ENCODE measurements at regions not wholly inside any gene's neighbourhood (a gene's known extent, or its start where the extent isn't known, plus 50 kb on each side); places are given as distances from the start of the nearest gene placed in this dataset.

GRCh38 chr5:18778225-18778624, 1144.0 kb downstream of the TAF11L14 start:
- ChIA-PET CTCF (no interaction called here), POLR2A (ENCODE audit: unreplicated experiment) (no interaction called here)
- TF ChIP-seq RCOR1 (IDR thresholded peaks at IDR 0.05; ENCODE audit: insufficient replicate concordance, low read length) (no peak), MAZ (IDR thresholded peaks at IDR 0.05; ENCODE audit: borderline replicate concordance, low read depth, low read length) (no peak), MXI1 (IDR thresholded peaks at IDR 0.05; ENCODE audit: borderline replicate concordance, low read depth, low read length) (no peak), ELK1 (IDR thresholded peaks at IDR 0.05; ENCODE audit: borderline replicate concordance, low read depth, low read length) (no peak), RAD21 (IDR thresholded peaks at IDR 0.05; ENCODE audit: low read length) (no peak), CEBPB (IDR thresholded peaks at IDR 0.05; ENCODE audit: low read depth, low read length) (no peak), SMC3 (IDR thresholded peaks at IDR 0.05; ENCODE audit: low read depth, low read length) (no peak), CHD1 (IDR thresholded peaks at IDR 0.05; ENCODE audit: low read depth, low read length) (no peak)

More at GRCh38 chr5:18778225-18778624, 1144.0 kb downstream of the TAF11L14 start:
- intact Hi-C loops (cut with micrococcal nuclease), result no loop called here
- DNase-seq (no peak), ATAC-seq (ENCODE audit: low read depth) (no peak)
- H3K4me2 ChIP-seq (ENCODE audit: low read depth, low read length), result no peak overlapping the region
- no peaks in the 10 kb centered on the region for H3K27me3 ChIP-seq (ENCODE audit: control insufficient read depth, insufficient read depth, low read length)
- H2BK120ac ChIP-seq (ENCODE audit: low read depth, low read length), result no peak overlapping the region
- no peak overlapping the region for H3K14ac ChIP-seq (replicated peaks; ENCODE audit: low read depth, low read length)
- no peaks in the 10 kb centered on the region for H4K20me1 ChIP-seq (ENCODE audit: insufficient read depth, low read length)
- no peak overlapping the region for H4K5ac ChIP-seq (ENCODE audit: low read depth, low read length)
- H2BK15ac ChIP-seq (ENCODE audit: low read depth, low read length), result no peak overlapping the region
- WGBS, 2 experiments (ENCODE audit: extremely low coverage in 2 of 2, insufficient read length in 1 of 2), result 29% methylated on average over 1 of the region's 1 CpG; no CpG with 5 or more reads in 1 of the 2 experiments
- no peak overlapping the region for H2AK5ac ChIP-seq (ENCODE audit: low read depth, low read length)
- BruUV-seq (replicated peaks), result no TSS peak
- no peak overlapping the region for H3K27ac ChIP-seq (ENCODE audit: insufficient read depth, low read length)
- peaks cover 2% of the 10 kb centered on the region; the same call in 1 of the 2 replicates for H3K9me3 ChIP-seq (ENCODE audit: control insufficient read depth, insufficient read depth, low read length)
- no peaks in the 10 kb centered on the region for H3K4me1 ChIP-seq (ENCODE audit: control insufficient read depth, insufficient read depth, low read length)
- no peak overlapping the region for H3K56ac ChIP-seq (ENCODE audit: extremely low read depth, insufficient read depth, low read length)
- H3K4me3 ChIP-seq (ENCODE audit: insufficient read depth, low read depth, low read length), result no peak overlapping the region
- dilution Hi-C loops (cut with HindIII; ENCODE audit: low sequenced_read_pairs, unreplicated experiment), result no loop called here
- no peak overlapping the region for H2BK20ac ChIP-seq (ENCODE audit: low read depth, low read length)
- no peak overlapping the region for H3K4ac ChIP-seq (ENCODE audit: low read depth, low read length)
- in situ Hi-C loops (cut with MboI; ENCODE audit: low sequenced_read_pairs), result no loop called here
- no peak overlapping the region for H2AK9ac ChIP-seq (replicated peaks; ENCODE audit: low read depth, low read length, poor library complexity)
- no peak overlapping the region for H3K18ac ChIP-seq (ENCODE audit: low read depth, low read length)
- H4K91ac ChIP-seq (ENCODE audit: insufficient read depth, low read depth, low read length), result no peak overlapping the region
- H3K9me1 ChIP-seq (ENCODE audit: insufficient read depth, low read length), result no peaks in the 10 kb centered on the region
- H2AFZ ChIP-seq (replicated peaks; ENCODE audit: low read length, poor library complexity), result no peak overlapping the region
- H3K79me1 ChIP-seq (ENCODE audit: low read depth in 1 of 2, low read length in 2 of 2), result no peaks in the 10 kb centered on the region
- H4K8ac ChIP-seq (ENCODE audit: low read depth in 2 of 2, low read length in 2 of 2), result no peak overlapping the region
- H2BK5ac ChIP-seq (ENCODE audit: low read depth, low read length, poor library complexity, severe bottlenecking), result no peak overlapping the region
- no peaks in the 10 kb centered on the region for H3K36me3 ChIP-seq (ENCODE audit: control insufficient read depth, insufficient read depth, low read length)
- H3K9ac ChIP-seq (ENCODE audit: low read depth, low read length), result no peak overlapping the region
- H3K23ac ChIP-seq (ENCODE audit: low read depth, low read length), result no peak overlapping the region

Data from IMR-90 (cell line).